Uterus (tissue), 3 donors: ENCODE measurements at regions not wholly inside any gene's neighbourhood (a gene's known extent, or its start where the extent isn't known, plus 50 kb on each side); places are given as distances from the start of the nearest gene placed in this dataset.

Experiments
- DNase-seq, 2 donors: peaks; one replicate each; pipeline ENCODE4 v3.0.0-alpha.2; 2019 to 2020
- H3K27ac ChIP-seq, 2 donors: fragments of 200-600 bp; sonication (generic); 1 replicate in 1 of 2; 2 replicates in 1 of 2; pipeline ENCODE4 v1.5.1; 2016 to 2018
- H3K27me3 ChIP-seq, 2 donors: fragments of 200-600 bp; sonication (generic); one replicate each; pipeline ENCODE4 v1.5.1; 2018 to 2019; ENCODE audit warnings: control low read depth in 1 of 2
- H3K36me3 ChIP-seq, 2 donors: fragments of 200-600 bp; sonication (generic); one replicate each; pipeline ENCODE4 v1.5.1; 2019; ENCODE audit warnings: control low read depth in 1 of 2
- H3K4me1 ChIP-seq, 2 donors: fragments of 200-600 bp; sonication (generic); one replicate each; pipeline ENCODE4 v1.5.1; 2018 to 2019; ENCODE audit warnings: control low read depth in 1 of 2
- H3K4me3 ChIP-seq, 2 donors: fragments of 200-600 bp; sonication (generic); 1 replicate in 1 of 2; 2 replicates in 1 of 2; pipeline ENCODE4 v1.5.1; 2018 to 2019; ENCODE audit warnings: mild to moderate bottlenecking in 1 of 2
- H3K9me3 ChIP-seq, 2 donors: fragments of 200-600 bp; sonication (generic); one replicate each; pipeline ENCODE4 v1.5.1; 2019; ENCODE audit warnings: control low read depth in 1 of 2
- POLR2A ChIP-seq, 2 donors: fragments of 450-650 bp; IDR thresholded peaks; one replicate each; pipeline ENCODE4 v1.6.1; 2016; ENCODE audit warnings: antibody characterized with exemption in 2 of 2, mild to moderate bottlenecking in 1 of 2, moderate library complexity in 1 of 2
- intact Hi-C: fragments of 100-400 bp; cut with DNase I; formaldehyde crosslinking; loops from one replicate; pipeline ENCODE4 v1.15.1; 2023; ENCODE audit warnings: low total_unique reads
- TF ChIP-seq, protein P1 (sequence below), 4 experiments: fragments of 200-600 bp in 2 of 4; fragments of 450-650 bp in 2 of 4; sonication (generic) in 2 of 4; IDR thresholded peaks; one replicate each; pipeline ENCODE4 v1.5.1; 2016 to 2019; ENCODE audit warnings: antibody characterized with exemption in 4 of 4, mild to moderate bottlenecking in 2 of 4, moderate library complexity in 1 of 4
- donor health status: DM: yes; HTN: yes; CAD: no.

DNA sequence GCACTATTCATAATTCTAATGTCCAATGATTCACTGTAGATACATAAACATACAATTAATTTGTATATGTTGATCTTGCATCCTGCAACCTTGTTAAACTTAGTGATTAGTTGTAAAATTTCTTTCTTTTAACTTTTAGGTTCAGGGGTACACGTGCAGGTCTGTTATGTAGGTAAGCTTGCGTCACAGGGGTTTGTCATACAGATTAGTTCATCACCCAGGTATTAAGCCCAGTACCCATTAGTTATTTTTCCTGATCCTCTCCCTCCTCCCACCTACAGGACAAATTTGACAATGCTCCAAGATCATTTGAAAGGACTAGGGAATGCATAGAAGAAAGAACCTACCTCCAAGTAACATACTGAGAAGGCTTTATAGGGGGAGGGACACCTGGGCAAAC, 290.1 kb downstream of the SRBD1 start:
- no peaks in the 10 kb centered on the region for H3K9me3 ChIP-seq
- TF ChIP-seq POLR2A (IDR thresholded peaks at IDR 0.05) = no peak
- TF ChIP-seq, protein P1, sequence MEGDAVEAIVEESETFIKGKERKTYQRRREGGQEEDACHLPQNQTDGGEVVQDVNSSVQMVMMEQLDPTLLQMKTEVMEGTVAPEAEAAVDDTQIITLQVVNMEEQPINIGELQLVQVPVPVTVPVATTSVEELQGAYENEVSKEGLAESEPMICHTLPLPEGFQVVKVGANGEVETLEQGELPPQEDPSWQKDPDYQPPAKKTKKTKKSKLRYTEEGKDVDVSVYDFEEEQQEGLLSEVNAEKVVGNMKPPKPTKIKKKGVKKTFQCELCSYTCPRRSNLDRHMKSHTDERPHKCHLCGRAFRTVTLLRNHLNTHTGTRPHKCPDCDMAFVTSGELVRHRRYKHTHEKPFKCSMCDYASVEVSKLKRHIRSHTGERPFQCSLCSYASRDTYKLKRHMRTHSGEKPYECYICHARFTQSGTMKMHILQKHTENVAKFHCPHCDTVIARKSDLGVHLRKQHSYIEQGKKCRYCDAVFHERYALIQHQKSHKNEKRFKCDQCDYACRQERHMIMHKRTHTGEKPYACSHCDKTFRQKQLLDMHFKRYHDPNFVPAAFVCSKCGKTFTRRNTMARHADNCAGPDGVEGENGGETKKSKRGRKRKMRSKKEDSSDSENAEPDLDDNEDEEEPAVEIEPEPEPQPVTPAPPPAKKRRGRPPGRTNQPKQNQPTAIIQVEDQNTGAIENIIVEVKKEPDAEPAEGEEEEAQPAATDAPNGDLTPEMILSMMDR (IDR thresholded peaks at IDR 0.05) = no peak
- H3K27me3 ChIP-seq = no peaks in the 10 kb centered on the region
- intact Hi-C loops = no loop called here
- H3K27ac ChIP-seq = no peak overlapping the region
- no peaks in the 10 kb centered on the region for H3K36me3 ChIP-seq
- H3K4me1 ChIP-seq = no peaks in the 10 kb centered on the region
- no peak for DNase-seq
- no peak overlapping the region for H3K4me3 ChIP-seq

DNA sequence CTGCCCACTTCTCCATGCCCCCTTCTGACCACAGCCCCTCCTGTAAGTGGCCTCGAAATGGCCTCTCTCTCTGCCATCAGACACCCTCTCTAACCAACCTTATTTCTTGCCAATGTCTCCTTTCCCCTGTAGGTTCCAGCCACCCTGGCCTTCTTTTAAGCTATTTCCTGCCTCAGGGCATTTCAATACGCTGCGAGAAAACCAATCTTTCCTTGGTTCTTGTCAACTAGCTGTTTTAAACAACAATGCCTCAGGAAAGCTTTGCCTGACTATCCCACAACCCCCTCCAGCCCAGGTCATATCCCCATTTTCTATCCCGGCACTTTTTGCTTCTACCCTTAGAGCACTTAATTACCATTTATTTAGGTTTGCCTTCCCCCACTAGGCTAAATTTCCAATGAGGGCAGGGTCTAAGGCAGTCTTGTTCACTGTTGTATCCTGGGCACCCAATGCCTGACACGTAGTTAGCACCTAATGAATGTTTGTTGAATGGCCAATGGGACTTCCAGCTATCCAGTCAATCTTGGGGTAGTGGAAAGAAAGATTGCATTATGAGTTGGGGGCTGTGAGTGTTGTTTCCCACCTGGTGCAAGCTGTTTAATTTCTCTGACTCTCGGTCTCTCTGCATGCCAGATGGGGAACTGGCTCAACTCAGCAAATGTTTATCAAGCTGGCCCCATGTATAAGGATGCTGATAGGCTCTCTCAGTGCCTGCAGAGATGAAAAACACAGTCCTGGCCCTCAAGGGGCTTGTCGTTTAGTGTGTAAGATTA, 291.2 kb downstream of the SRBD1 start:
- no peak for DNase-seq

DNA sequence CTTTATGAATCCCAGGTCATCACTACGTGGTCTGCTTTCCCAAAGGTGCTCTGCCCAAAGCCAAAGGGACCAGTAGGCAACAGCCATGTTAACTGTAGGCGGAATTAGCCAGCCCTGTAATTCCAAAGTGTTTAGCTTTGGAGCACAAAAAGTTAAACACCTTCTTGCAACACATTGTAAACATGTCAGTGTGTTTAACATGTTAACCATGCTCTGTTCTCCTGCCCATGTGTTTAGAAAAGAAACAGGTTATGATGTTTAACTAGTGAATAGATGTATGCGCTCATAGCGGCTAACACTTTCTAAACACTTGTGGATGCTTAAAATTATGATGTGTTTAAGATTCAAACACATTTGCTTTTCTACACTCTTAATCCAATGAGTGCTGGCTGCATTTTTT, 292.4 kb downstream of the SRBD1 start:
- intact Hi-C loops = no loop called here
- Histone ChIP-seq H3K36me3 (no peaks in the 10 kb centered on the region), H3K4me3 (no peak overlapping the region), H3K27me3 (no peaks in the 10 kb centered on the region), H3K27ac (no peak overlapping the region), H3K9me3 (no peaks in the 10 kb centered on the region), H3K4me1 (no peaks in the 10 kb centered on the region)
- no peak for DNase-seq
- no peak for TF ChIP-seq POLR2A (IDR thresholded peaks at IDR 0.05)
- TF ChIP-seq, protein P1 (IDR thresholded peaks at IDR 0.05) = no peak

More for the DNA sequence above, 291.2 kb downstream of the SRBD1 start:
- Histone ChIP-seq H3K36me3 (no peaks in the 10 kb centered on the region), H3K4me1 (no peaks in the 10 kb centered on the region), H3K9me3 (no peaks in the 10 kb centered on the region), H3K4me3 (no peak overlapping the region), H3K27me3 (no peaks in the 10 kb centered on the region), H3K27ac (no peak overlapping the region)
- TF ChIP-seq, protein P1 (IDR thresholded peaks at IDR 0.05) = no peak
- TF ChIP-seq POLR2A (IDR thresholded peaks at IDR 0.05) = no peak
- intact Hi-C loops = no loop called here

DNA sequence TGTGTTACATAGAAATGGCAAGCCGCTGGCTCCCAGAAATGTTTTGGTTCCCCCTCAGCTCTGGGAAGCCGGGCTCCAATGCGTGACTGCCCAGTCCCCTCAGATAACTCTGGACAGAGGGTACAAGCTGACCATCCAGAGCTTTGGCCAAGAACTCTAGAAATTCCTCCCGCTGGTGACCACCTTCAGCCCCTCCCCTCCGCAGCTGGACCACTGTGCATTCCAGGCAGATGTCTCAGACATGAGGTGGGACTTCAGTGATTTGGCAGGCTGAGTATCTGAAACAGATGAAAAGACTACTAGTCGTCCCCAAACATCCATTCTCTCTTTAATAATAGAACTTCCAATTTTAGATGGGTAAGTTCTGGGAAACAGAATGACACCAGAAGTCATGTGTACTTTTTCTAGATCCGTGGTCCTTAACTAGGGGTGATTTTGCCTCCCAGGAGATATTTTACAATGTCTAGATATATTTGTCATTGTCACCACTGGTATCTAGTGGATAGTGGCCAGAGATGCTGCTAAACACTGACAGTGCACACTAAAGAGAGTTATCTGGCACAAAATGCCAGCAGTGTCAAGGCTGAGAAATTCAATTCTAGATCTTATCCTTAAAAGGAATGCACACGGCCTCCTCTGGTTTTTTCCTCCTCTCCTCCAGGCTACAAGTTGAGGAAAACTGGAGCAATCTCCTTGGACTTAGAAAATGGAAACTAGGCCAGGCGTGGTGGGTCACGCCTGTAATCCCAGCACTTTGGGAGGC, 294.3 kb downstream of the SRBD1 start:
- H3K4me3 ChIP-seq = no peak overlapping the region
- no peak overlapping the region for H3K27ac ChIP-seq
- no peaks in the 10 kb centered on the region for H3K36me3 ChIP-seq

More for the DNA sequence above, 294.3 kb downstream of the SRBD1 start:
- no peak for DNase-seq
- intact Hi-C loops = no loop called here
- Histone ChIP-seq H3K9me3 (no peaks in the 10 kb centered on the region), H3K27me3 (no peaks in the 10 kb centered on the region), H3K4me1 (no peaks in the 10 kb centered on the region)
- TF ChIP-seq, protein P1 (IDR thresholded peaks at IDR 0.05) = no peak
- TF ChIP-seq POLR2A (IDR thresholded peaks at IDR 0.05) = no peak
